ENCODE measurements at regions not wholly inside any gene's neighbourhood (a gene's known extent, or its start where the extent isn't known, plus 50 kb on each side); places are given as distances from the start of the nearest gene placed in this dataset.

DNA sequence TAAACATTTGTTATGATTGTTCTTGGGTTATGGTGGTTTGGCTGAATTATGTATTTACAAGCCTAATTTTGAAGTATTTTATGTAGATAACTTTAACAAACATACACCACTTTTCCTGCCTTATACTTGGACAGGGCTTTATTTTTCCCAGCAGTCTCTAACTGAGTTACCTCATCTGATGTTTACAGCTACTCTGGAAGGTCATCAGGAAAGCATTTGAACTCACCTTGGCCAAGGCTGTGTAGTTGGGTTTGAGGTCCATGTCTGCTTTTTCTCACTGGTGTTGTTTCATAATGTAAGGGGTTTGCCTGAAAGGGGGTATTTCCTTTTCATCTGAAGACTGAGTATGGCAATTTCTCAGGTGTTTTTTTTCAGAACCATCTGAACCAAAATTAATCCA, 193.5 kb downstream of the RWDD3 start:
- DNase-seq (ENCODE audit: low read depth in 2 of 3, low spot score in 2 of 3) = no peak

GRCh38 chr1:95431235-95431634, 197.2 kb downstream of the RWDD3 start:
- no peak for DNase-seq (ENCODE audit: low read depth in 2 of 3, low spot score in 2 of 3)

DNA sequence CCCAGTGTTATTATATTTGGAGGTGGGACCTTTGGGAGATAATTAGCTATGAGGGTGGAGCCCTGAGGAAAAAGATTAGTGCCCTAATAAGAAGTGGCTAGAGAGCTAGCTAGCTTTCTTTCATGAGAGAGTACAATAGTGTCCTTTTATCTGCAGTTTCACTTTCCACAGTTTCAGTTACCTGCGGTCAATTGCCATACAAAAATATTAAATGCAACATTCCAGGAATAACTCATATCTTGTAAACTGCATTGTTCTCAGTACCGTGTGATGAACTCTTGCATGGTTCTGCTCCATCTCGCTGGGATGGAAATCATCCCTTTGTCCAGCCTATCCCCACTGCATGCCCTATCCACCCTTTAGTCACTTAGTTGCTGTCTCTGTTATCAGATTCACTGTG, 201.6 kb downstream of the RWDD3 start:
- DNase-seq (ENCODE audit: low read depth in 2 of 3, low spot score in 2 of 3) = no peak

GRCh38 chr1:95437011-95437410, 203.0 kb downstream of the RWDD3 start:
- DNase-seq (ENCODE audit: low read depth in 2 of 3, low spot score in 2 of 3) = no peak

- DNase-seq (ENCODE audit: low read depth in 2 of 3, low spot score in 2 of 3) = no peak
These were observed 203.8 kb downstream of the RWDD3 start for GRCh38 chr1:95437781-95438180.

GRCh38 chr1:95438218-95438948, 204.4 kb downstream of the RWDD3 start:
- DNase-seq (ENCODE audit: low read depth in 2 of 3, low spot score in 2 of 3) = no peak

DNA sequence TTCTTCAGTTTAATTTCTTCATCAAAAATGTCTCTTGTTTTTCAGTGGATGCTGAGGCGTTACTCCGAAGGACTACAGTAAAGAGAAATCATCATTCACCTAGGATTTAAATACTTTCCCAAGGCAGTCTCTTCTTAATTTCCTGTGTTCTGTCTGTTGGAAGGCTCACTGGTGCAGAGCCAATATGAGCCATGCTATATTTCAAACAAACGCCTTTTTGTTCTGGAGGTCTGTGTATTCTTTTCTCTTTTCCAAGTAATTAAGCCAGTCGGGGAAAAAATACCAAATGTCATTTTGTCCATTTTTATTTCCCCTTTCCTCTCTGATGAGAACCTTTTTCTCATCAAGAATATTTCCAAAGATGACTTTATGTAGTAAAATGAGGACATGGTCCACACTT, 206.5 kb downstream of the RWDD3 start:
- DNase-seq (ENCODE audit: low read depth in 2 of 3, low spot score in 2 of 3) = no peak

DNA sequence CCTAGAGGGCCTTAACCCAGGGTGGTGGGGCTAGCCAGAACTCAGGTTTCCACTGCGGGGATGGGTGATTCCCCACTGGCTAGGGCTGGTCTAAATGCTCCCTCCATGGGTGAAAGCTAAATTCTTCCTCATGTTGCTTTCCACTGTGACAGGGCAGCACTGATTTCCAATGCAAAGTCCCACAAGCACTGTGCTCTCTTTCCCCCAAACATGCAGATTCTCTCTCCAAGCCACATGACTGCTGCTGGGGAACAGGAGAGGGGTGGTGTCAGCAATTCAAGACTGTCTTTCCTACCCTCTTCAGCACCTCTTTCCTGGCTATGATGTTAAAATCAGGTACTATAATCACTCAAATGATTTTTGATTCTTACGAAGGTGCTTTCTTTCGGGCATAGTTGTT, 215.5 kb downstream of the RWDD3 start:
- DNase-seq (ENCODE audit: low read depth in 2 of 3, low spot score in 2 of 3) = no peak

DNA sequence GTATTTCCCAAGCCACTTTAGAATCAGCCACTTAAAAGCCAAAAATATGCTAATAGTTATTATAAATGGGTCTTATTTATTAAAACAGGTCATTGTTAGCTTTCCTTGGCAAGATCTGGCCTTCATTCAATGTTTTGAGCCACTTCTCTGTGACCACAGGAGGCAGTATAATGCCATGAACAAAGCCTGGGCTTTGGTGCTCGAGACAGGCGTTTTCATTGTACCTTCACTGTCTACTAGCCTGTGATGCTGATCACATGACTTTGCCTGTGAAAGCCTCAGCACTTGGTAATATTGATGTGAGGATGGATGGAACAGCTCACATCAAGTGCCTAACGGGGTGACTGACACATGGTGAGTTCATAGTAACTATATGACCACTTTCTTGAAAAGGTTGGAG, 217.0 kb downstream of the RWDD3 start:
- no peak for DNase-seq (ENCODE audit: low read depth in 2 of 3, low spot score in 2 of 3)

GRCh38 chr1:95451904-95452303, 217.9 kb downstream of the RWDD3 start:
- no peak for DNase-seq (ENCODE audit: low read depth in 2 of 3, low spot score in 2 of 3)

- no peak for DNase-seq (ENCODE audit: low read depth in 2 of 3, low spot score in 2 of 3)
These were observed 219.0 kb downstream of the RWDD3 start for GRCh38 chr1:95453053-95453452.

DNA sequence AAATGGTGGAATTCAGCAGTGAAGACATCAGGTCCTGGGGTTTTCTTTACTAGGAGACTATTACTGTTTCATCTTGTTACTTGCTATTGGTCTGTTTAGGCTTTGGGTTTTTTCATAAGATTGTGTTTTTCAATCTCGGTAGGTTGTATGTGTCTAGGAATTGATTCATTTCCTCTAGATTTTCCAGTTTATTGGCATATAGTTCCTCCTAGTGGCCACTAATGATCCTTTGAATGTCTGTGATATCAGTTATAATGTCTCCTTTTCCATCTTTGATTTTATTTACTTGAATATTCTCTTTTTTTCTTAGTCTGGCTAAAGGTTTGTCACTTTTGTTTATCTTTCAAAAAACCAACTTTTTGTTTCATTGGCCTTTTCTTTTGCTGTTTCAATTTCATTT, 233.0 kb downstream of the RWDD3 start:
- DNase-seq (ENCODE audit: low read depth in 2 of 3, low spot score in 2 of 3) = no peak

DNA sequence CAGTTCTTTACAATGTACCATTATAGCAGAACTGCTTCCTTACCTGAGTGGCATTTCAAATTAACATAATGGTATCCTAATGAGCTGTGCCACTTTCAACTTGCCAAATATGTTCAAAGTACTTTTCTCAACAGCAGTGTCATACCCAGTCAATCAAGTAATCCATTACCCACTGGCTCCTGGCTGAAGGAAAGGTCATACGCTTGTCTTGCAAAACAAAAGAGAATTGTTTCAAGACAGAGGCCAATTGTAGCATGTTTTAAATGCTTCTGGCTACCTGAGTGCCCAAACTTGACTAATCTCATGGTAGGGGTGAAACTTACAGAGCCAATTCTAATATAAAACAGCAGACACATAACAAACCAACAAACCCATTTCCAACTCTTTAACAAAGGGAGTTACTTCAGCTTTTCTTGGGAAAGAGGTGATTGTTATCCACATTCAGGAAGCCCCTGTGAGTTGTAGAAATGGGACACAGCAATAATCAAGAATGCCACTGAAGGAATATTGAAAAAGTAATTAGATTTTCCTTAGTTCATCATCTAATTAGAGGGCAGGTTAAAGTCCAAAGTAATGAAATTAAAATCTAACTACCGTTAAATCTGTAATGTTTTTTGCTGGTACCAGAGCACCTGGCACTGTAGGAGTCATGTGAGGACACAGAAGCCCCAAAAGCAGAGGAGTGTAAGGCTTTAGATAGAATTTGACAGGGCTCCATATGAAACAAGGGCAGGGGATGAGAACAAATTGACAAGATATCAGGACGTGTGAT, 241.9 kb downstream of the RWDD3 start:
- no peak for DNase-seq (ENCODE audit: low read depth in 2 of 3, low spot score in 2 of 3)

DNA sequence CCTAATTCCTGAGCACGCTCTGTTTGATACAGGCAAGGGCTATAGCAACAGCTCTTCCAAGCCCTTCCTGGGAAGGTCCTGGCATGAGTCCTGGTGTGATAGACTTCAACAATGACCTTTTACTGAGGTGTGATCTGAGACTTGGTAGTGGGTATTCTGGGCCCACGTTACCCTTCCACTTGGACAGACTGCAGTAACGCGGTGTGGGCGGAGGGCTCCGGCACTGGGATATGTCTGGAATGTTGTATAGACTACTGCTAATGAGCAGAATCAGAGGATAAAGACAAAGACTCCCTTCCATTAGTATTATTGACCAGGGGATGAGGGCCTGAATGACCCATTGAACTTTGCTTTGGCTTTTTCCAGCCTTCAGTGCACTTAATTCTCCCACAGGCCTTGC, 262.3 kb downstream of the RWDD3 start:
- DNase-seq (ENCODE audit: low read depth in 2 of 3, low spot score in 2 of 3) = no peak

DNA sequence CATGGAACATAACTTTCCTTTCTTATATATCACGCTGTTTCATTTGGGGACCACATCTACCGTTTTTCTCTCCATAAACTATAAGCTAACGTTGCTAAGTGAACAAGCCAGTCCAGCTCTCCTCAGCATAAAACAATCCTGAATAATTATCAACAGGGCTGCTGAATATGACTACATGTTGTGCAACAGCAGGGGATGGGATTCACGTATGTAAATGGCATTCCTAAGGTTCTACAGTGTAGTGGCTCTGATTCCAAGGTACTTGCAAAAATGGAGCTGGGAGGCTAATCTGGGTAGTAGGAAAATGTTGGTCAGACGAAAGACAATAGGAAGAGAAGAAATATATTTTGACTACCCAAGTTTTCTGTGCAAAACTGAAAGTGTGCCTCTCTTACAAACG, 262.8 kb downstream of the RWDD3 start:
- no peak for DNase-seq (ENCODE audit: low read depth in 2 of 3, low spot score in 2 of 3)

GRCh38 chr1:95497566-95497965, 263.6 kb downstream of the RWDD3 start:
- no peak for DNase-seq (ENCODE audit: low read depth in 2 of 3, low spot score in 2 of 3)

- DNase-seq (ENCODE audit: low read depth in 2 of 3, low spot score in 2 of 3) = no peak
These were observed 269.4 kb downstream of the RWDD3 start for GRCh38 chr1:95503278-95504030.

DNA sequence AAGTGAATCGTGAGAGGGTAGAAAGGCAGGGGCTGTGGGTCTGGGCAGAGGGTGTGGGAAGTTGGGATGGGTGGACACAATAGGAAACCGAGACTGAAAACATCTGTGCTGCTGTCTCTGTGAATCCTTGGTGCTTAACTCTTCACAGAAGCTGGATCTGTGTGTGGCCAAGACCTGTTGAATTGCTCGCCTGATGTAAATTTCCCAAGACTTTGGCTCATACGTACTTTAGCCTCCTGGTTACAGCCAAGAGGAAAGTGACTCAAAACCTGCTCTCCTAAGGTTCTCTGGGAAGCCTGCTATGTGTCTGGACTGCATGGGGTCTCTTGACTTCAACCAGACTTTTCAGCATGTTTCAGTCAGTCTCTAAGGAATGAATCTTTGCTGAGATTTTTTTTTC, 270.3 kb downstream of the RWDD3 start:
- DNase-seq (ENCODE audit: low read depth in 2 of 3, low spot score in 2 of 3) = no peak

- DNase-seq (ENCODE audit: low read depth in 2 of 3, low spot score in 2 of 3) = no peak
These were observed 272.9 kb downstream of the RWDD3 start for GRCh38 chr1:95506736-95507414.

- DNase-seq (ENCODE audit: low read depth in 2 of 3, low spot score in 2 of 3) = no peak
These were observed 276.0 kb downstream of the RWDD3 start for GRCh38 chr1:95509989-95510388.

GRCh38 chr1:95512925-95513324, 278.9 kb downstream of the RWDD3 start:
- DNase-seq (ENCODE audit: low read depth in 2 of 3, low spot score in 2 of 3) = no peak

DNA sequence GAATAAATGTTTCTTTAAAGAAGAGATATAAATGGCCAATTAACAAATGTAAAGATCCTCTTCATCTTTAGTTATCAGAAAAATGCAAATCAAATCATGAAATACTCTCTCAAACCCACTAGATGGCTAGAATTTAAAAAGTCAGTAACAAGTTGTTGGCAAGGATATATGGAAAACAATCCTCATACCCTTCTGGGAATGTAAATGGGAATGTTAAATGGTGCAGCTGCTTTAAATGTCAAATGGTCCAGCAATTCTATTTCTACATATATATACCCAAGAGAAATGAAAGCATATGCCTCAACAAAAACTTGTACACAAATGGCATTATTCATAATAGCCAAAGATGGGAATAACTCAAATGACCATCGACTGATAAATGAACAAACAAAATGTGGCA, 283.5 kb downstream of the RWDD3 start:
- DNase-seq (ENCODE audit: low read depth in 2 of 3, low spot score in 2 of 3) = no peak
